ENCODE measurements at regions not wholly inside any gene's neighbourhood (a gene's known extent, or its start where the extent isn't known, plus 50 kb on each side); places are given as distances from the start of the nearest gene placed in this dataset.

DNA sequence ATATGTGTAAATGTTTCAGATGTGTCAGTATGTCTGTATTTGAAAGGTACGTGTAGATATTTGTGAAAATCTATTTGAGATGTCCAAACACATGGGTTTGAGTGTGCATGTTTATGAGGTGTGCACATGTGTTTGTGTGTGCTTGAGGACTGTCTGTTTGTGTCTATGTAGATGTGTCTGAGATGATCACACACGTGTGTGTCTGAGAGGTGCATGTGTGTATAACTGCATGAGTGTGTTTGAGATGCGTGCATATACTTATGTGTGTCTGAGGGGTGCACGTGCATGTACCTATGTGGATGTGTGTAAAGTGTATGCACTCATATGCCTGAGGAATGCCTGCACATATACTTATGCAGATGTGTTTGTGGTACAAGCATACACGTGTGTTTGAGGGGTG is 584.4 kb downstream of the BUD13 start:
- intact Hi-C loops (cut with DNase I), result no loop called here
- ATAC-seq (no peak), DNase-seq (no peak)
- H3K4me3 ChIP-seq, result no peak overlapping the region
- TF ChIP-seq CTCF (IDR thresholded peaks at IDR 0.05) (no peak), POLR2A (IDR thresholded peaks at IDR 0.05) (no peak)
- H3K4me1 ChIP-seq, result peaks cover 5% of the 10 kb centered on the region
- no peaks in the 10 kb centered on the region for H3K27me3 ChIP-seq
- WGBS, 2 donors, result 55 to 64% methylated on average over 5 of the region's 5 CpGs
- H3K36me3 ChIP-seq (replicated peaks in 1 of 2; ENCODE audit: insufficient read depth in 1 of 2, low read depth in 2 of 2), result no peaks in the 10 kb centered on the region
- no peaks in the 10 kb centered on the region for H3K9me3 ChIP-seq
- no peak overlapping the region for H3K27ac ChIP-seq

- intact Hi-C loops (cut with DNase I), result no loop called here
- no peak overlapping the region for H3K4me3 ChIP-seq
- TF ChIP-seq POLR2A (IDR thresholded peaks at IDR 0.05) (no peak), CTCF (IDR thresholded peaks at IDR 0.05) (no peak)
- H3K27me3 ChIP-seq, result no peaks in the 10 kb centered on the region
- WGBS, 2 donors, result 62 to 77% methylated on average over 2 of the region's 2 CpGs
- ATAC-seq (no peak), DNase-seq (no peak)
- no peak overlapping the region for H3K27ac ChIP-seq
- no peaks in the 10 kb centered on the region for H3K4me1 ChIP-seq
- H3K9me3 ChIP-seq, result no peaks in the 10 kb centered on the region
- H3K36me3 ChIP-seq (replicated peaks in 1 of 2; ENCODE audit: insufficient read depth in 1 of 2, low read depth in 2 of 2), result no peaks in the 10 kb centered on the region
Measured at GRCh38 chr11:116187026-116187425, 585.8 kb downstream of the BUD13 start.

GRCh38 chr11:116185551-116185950 is 587.2 kb downstream of the BUD13 start:
- no peaks in the 10 kb centered on the region for H3K9me3 ChIP-seq
- H3K4me1 ChIP-seq, result no peaks in the 10 kb centered on the region
- ATAC-seq, result no peak
- DNase-seq, result no peak
- no peaks in the 10 kb centered on the region for H3K36me3 ChIP-seq (replicated peaks in 1 of 2; ENCODE audit: insufficient read depth in 1 of 2, low read depth in 2 of 2)
- H3K4me3 ChIP-seq, result no peak overlapping the region
- WGBS, 2 donors, result 61 to 83% methylated on average over 4 of the region's 4 CpGs
- no peak overlapping the region for H3K27ac ChIP-seq
- H3K27me3 ChIP-seq, result no peaks in the 10 kb centered on the region
- intact Hi-C loops (cut with DNase I), result no loop called here
- no peak for TF ChIP-seq POLR2A (IDR thresholded peaks at IDR 0.05)
- no peak for TF ChIP-seq CTCF (IDR thresholded peaks at IDR 0.05)

- 77 to 78% methylated on average over 8 of the region's 8 CpGs for WGBS, 2 donors
- ATAC-seq, result no peak
- DNase-seq, result no peak
- H3K4me1 ChIP-seq, result no peaks in the 10 kb centered on the region
- TF ChIP-seq POLR2A (IDR thresholded peaks at IDR 0.05), result no peak
- no peak for TF ChIP-seq CTCF (IDR thresholded peaks at IDR 0.05)
- no peak overlapping the region for H3K27ac ChIP-seq
- no peaks in the 10 kb centered on the region for H3K9me3 ChIP-seq
- H3K36me3 ChIP-seq (replicated peaks in 1 of 2; ENCODE audit: insufficient read depth in 1 of 2, low read depth in 2 of 2), result no peaks in the 10 kb centered on the region
- H3K27me3 ChIP-seq, result no peaks in the 10 kb centered on the region
- intact Hi-C loops (cut with DNase I), result no loop called here
- H3K4me3 ChIP-seq, result no peak overlapping the region
Measured at GRCh38 chr11:116184763-116185162, 588.0 kb downstream of the BUD13 start.

DNA sequence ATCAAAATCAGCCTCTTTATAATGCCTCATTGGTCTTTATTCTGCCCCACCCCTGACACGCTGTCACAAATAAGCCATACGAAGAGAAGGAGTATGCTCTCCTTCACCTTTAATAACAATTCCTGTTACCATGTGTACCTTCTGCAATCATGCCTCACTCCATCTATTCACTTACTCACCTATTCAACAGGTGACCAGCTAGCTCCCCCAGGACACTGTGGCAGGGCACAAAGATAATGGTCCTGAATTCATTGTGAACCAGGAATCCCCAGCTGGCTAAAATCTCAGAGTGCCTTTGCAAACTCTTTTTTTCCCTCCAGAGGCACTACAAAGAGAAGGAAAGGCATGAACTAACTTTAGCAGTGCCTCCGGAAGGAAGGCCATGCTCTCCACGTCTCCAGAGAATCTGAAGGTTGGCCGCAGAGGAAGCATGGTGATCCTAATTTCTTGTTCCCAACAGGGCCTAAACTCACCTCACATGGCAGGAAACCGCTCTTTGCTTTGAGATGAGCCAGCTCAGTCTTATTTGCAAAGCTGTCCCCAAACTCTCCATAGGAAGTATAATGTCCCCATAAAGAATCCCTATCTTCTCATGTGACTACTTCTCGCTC is 590.3 kb downstream of the BUD13 start:
- DNase-seq, result no peak
- Histone ChIP-seq H3K27ac (no peak overlapping the region), H3K27me3 (no peaks in the 10 kb centered on the region), H3K4me3 (no peak overlapping the region), H3K4me1 (no peaks in the 10 kb centered on the region), H3K36me3 (replicated peaks in 1 of 2; ENCODE audit: insufficient read depth in 1 of 2, low read depth in 2 of 2) (no peaks in the 10 kb centered on the region), H3K9me3 (no peaks in the 10 kb centered on the region)
- intact Hi-C loops (cut with DNase I), result no loop called here
- TF ChIP-seq POLR2A (IDR thresholded peaks at IDR 0.05) (no peak), CTCF (IDR thresholded peaks at IDR 0.05) (no peak)
- WGBS, 2 donors, result 85 to 92% methylated on average over 7 of the region's 7 CpGs
- no peak for ATAC-seq
